Activated CD4-positive, alpha-beta T cell treated with anti-CD3 and anti-CD28 coated beads, Interleukin-2, amount 10 ng/mL, durations not matched to agents 24 days and 14 days (primary cell): ENCODE measurements at regions not wholly inside any gene's neighbourhood (a gene's known extent, or its start where the extent isn't known, plus 50 kb on each side); places are given as distances from the start of the nearest gene placed in this dataset.
"Not testable (repeated sequence)": the region's sequence is repeated elsewhere in the genome, so short reads cannot be mapped to it uniquely, and the experiment has no call there.

Source experiments
- DNase-seq: peaks from one replicate; pipeline ENCODE4 v3.0.0; 2022
- H3K27ac Mint-ChIP-seq: one replicate; pipeline ENCODE4 v1.8.0; 2022; ENCODE audit warnings: mild to moderate bottlenecking, mixed read lengths
- H3K27me3 Mint-ChIP-seq: one replicate; pipeline ENCODE4 v1.8.0; 2022; ENCODE audit warnings: mixed read lengths
- H3K36me3 Mint-ChIP-seq: one replicate; pipeline ENCODE4 v1.8.0; 2022; ENCODE audit warnings: low read depth, mild to moderate bottlenecking, mixed read lengths
- H3K4me1 Mint-ChIP-seq: one replicate; pipeline ENCODE4 v1.8.0; 2021; ENCODE audit warnings: mixed read lengths
- H3K4me3 Mint-ChIP-seq: one replicate; pipeline ENCODE4 v1.8.0; 2022; ENCODE audit warnings: mild to moderate bottlenecking, moderate library complexity, mixed read lengths
- H3K9me3 Mint-ChIP-seq: one replicate; pipeline ENCODE4 v1.8.0; 2021; ENCODE audit warnings: mixed read lengths
- intact Hi-C: fragments of 100-400 bp; cut with micrococcal nuclease; formaldehyde crosslinking; loops from one replicate; pipeline ENCODE4 v1.15.1; 2023

GRCh38 chr13:28607187-28607955 lies 51.6 kb upstream of the POMP start:
- Mint-ChIP-seq H3K4me3 (no peak overlapping the region), H3K4me1 (peaks cover 23% of the 10 kb centered on the region), H3K27ac (no peak overlapping the region), H3K27me3 (no peaks in the 10 kb centered on the region), H3K9me3 (peaks cover 9% of the 10 kb centered on the region), H3K36me3 (no peaks in the 10 kb centered on the region)
- DNase-seq, result no peak
- intact Hi-C loops, result no loop called here

DNA sequence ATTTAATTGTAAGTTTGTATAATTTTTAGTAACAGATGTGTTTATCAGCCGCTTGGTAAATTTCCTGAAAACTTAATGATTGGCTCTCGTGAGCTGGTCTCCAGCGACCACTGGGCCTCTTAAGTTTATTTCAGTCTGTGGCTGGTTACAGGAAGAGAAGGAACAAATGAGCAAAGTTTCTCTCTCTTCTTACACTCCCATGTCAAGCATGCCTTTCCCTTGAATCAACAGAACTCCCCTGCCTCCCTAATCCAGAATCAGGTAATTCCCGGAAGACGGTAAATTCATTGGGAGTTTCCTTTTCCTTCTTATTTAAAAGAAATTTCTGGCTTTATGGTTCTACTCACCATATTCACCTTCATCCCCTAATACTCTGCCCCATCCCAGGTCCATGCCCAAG lies 52.5 kb upstream of the POMP start:
- Mint-ChIP-seq H3K4me1 (peaks cover 14% of the 10 kb centered on the region), H3K36me3 (no peaks in the 10 kb centered on the region), H3K27me3 (no peaks in the 10 kb centered on the region), H3K27ac (no peak overlapping the region), H3K9me3 (peaks cover 8% of the 10 kb centered on the region), H3K4me3 (no peak overlapping the region)
- intact Hi-C loops, result no loop called here
- DNase-seq, result no peak

- H3K9me3 Mint-ChIP-seq, H3K36me3 Mint-ChIP-seq, DNase-seq, intact Hi-C loops, H3K27me3 Mint-ChIP-seq, H3K4me1 Mint-ChIP-seq, H3K27ac Mint-ChIP-seq, H3K4me3 Mint-ChIP-seq: not testable (repeated sequence)
These were observed 53.8 kb upstream of the POMP start for GRCh38 chr13:28605147-28605546.

GRCh38 chr13:28603043-28603664 lies 55.8 kb upstream of the POMP start:
- no peaks in the 10 kb centered on the region for H3K27me3 Mint-ChIP-seq
- peaks cover 6% of the 10 kb centered on the region for H3K9me3 Mint-ChIP-seq
- H3K36me3 Mint-ChIP-seq, result no peaks in the 10 kb centered on the region
- no peak overlapping the region for H3K4me3 Mint-ChIP-seq
- no peak for DNase-seq
- no peak overlapping the region for H3K27ac Mint-ChIP-seq
- intact Hi-C loops, result no loop called here
- no peaks in the 10 kb centered on the region for H3K4me1 Mint-ChIP-seq

DNA sequence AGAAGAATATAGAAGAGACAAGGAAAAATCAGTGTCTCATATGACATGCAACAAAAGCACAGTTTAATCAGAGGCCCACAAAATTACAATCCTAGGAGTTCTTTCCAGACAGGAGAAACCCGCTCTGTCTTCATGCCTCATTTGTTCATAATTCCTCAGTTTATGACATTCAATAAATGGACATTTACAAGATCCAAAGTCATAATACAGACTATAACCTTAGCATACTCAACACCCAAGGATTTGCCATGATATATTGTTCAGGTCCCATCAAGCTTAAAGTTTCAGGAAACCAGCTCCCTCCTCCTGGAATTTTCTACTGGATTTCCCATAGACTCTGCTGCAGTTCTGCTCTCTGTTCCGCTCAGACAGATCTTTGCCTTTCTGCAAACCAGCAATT lies 56.4 kb upstream of the POMP start:
- Mint-ChIP-seq H3K36me3 (no peaks in the 10 kb centered on the region), H3K4me3 (no peak overlapping the region), H3K9me3 (peaks cover 6% of the 10 kb centered on the region), H3K27me3 (no peaks in the 10 kb centered on the region), H3K27ac (no peak overlapping the region), H3K4me1 (no peaks in the 10 kb centered on the region)
- intact Hi-C loops, result no loop called here
- DNase-seq, result no peak

- Mint-ChIP-seq H3K9me3 (peaks cover 6% of the 10 kb centered on the region), H3K4me3 (no peak overlapping the region), H3K36me3 (no peaks in the 10 kb centered on the region), H3K27ac (no peak overlapping the region), H3K4me1 (no peaks in the 10 kb centered on the region), H3K27me3 (peaks cover 1% of the 10 kb centered on the region)
- intact Hi-C loops, result no loop called here
- DNase-seq, result no peak
These were observed 57.3 kb upstream of the POMP start for GRCh38 chr13:28601581-28601980.

- intact Hi-C loops, result no loop called here
These were observed 61.3 kb upstream of the POMP start for GRCh38 chr13:28597641-28598040.

GRCh38 chr13:28590461-28590860 lies 68.5 kb upstream of the POMP start:
- no peaks in the 10 kb centered on the region for H3K9me3 Mint-ChIP-seq
- no peak overlapping the region for H3K4me3 Mint-ChIP-seq
- no peaks in the 10 kb centered on the region for H3K36me3 Mint-ChIP-seq
- intact Hi-C loops, result no loop called here
- DNase-seq, result no peak
- no peaks in the 10 kb centered on the region for H3K4me1 Mint-ChIP-seq
- H3K27ac Mint-ChIP-seq, result no peak overlapping the region
- peaks cover 10% of the 10 kb centered on the region for H3K27me3 Mint-ChIP-seq

More at GRCh38 chr13:28597641-28598040, 61.3 kb upstream of the POMP start:
- no peaks in the 10 kb centered on the region for H3K9me3 Mint-ChIP-seq
- DNase-seq, result no peak
- peaks cover 14% of the 10 kb centered on the region for H3K27me3 Mint-ChIP-seq
- H3K4me1 Mint-ChIP-seq, result no peaks in the 10 kb centered on the region
- H3K36me3 Mint-ChIP-seq, result no peaks in the 10 kb centered on the region
- no peak overlapping the region for H3K27ac Mint-ChIP-seq
- no peak overlapping the region for H3K4me3 Mint-ChIP-seq

- no peaks in the 10 kb centered on the region for H3K36me3 Mint-ChIP-seq
- DNase-seq, result no peak
- H3K4me1 Mint-ChIP-seq, result peaks cover 2% of the 10 kb centered on the region
- no peak overlapping the region for H3K4me3 Mint-ChIP-seq
- no peak overlapping the region for H3K27ac Mint-ChIP-seq
- intact Hi-C loops, result no loop called here
- no peaks in the 10 kb centered on the region for H3K27me3 Mint-ChIP-seq
- no peaks in the 10 kb centered on the region for H3K9me3 Mint-ChIP-seq
These were observed 70.6 kb upstream of the POMP start for GRCh38 chr13:28588296-28588695.

GRCh38 chr13:28587174-28587540 lies 71.8 kb upstream of the POMP start:
- Mint-ChIP-seq H3K4me3 (no peak overlapping the region), H3K27me3 (no peaks in the 10 kb centered on the region), H3K36me3 (no peaks in the 10 kb centered on the region), H3K4me1 (peaks cover 9% of the 10 kb centered on the region), H3K9me3 (no peaks in the 10 kb centered on the region), H3K27ac (peak overlapping the region; percentile 34)
- DNase-seq, result no peak
- intact Hi-C loops, result no loop called here

- Mint-ChIP-seq H3K36me3 (no peaks in the 10 kb centered on the region), H3K27ac (no peak overlapping the region), H3K4me1 (peaks cover 11% of the 10 kb centered on the region), H3K9me3 (no peaks in the 10 kb centered on the region), H3K27me3 (no peaks in the 10 kb centered on the region), H3K4me3 (no peak overlapping the region)
- intact Hi-C loops, result no loop called here
- no peak for DNase-seq
These were observed 72.3 kb upstream of the POMP start for GRCh38 chr13:28586439-28587173.

GRCh38 chr13:28585561-28585960 lies 73.4 kb upstream of the POMP start:
- Mint-ChIP-seq H3K27ac (no peak overlapping the region), H3K27me3 (no peaks in the 10 kb centered on the region), H3K36me3 (no peaks in the 10 kb centered on the region), H3K4me3 (no peak overlapping the region), H3K9me3 (no peaks in the 10 kb centered on the region), H3K4me1 (peaks cover 11% of the 10 kb centered on the region)
- no peak for DNase-seq
- intact Hi-C loops, result no loop called here

DNA sequence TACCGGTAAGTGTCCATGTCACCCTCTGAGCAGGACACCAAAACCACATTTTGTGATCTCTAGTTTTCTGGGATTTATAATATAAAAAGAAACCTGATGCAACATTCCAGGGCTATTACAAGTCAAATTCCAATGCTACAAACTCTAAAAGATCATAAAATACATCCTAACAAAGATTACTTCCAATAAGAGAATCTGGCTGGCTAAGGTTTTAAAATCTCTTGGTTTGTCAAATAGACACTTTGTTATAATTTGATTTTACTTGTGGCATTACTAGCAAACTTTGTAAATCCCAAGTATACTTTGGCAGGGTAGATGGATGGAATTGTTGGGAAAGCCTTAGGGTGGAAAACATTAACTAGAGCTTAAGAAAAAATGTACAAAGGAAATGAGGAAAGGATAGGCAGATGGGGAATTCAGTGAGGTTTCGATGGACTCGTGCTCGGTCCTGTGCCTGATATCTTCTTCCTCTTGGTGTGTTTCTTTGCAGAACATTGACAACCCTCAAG lies 74.0 kb upstream of the POMP start:
- intact Hi-C loops, result no loop called here
- no peaks in the 10 kb centered on the region for H3K36me3 Mint-ChIP-seq
- no peaks in the 10 kb centered on the region for H3K9me3 Mint-ChIP-seq
- no peak overlapping the region for H3K27ac Mint-ChIP-seq
- DNase-seq, result no peak
- peaks cover 11% of the 10 kb centered on the region for H3K4me1 Mint-ChIP-seq
- no peaks in the 10 kb centered on the region for H3K27me3 Mint-ChIP-seq
- H3K4me3 Mint-ChIP-seq, result no peak overlapping the region

- Mint-ChIP-seq H3K4me1 (peaks cover 11% of the 10 kb centered on the region), H3K27me3 (no peaks in the 10 kb centered on the region), H3K27ac (no peak overlapping the region), H3K9me3 (no peaks in the 10 kb centered on the region), H3K36me3 (no peaks in the 10 kb centered on the region), H3K4me3 (no peak overlapping the region)
- intact Hi-C loops, result no loop called here
- DNase-seq, result no peak
These were observed 75.3 kb upstream of the POMP start for GRCh38 chr13:28583651-28584091.
